ENCODE measurements at regions not wholly inside any gene's neighbourhood (a gene's known extent, or its start where the extent isn't known, plus 50 kb on each side); places are given as distances from the start of the nearest gene placed in this dataset.

DNA sequence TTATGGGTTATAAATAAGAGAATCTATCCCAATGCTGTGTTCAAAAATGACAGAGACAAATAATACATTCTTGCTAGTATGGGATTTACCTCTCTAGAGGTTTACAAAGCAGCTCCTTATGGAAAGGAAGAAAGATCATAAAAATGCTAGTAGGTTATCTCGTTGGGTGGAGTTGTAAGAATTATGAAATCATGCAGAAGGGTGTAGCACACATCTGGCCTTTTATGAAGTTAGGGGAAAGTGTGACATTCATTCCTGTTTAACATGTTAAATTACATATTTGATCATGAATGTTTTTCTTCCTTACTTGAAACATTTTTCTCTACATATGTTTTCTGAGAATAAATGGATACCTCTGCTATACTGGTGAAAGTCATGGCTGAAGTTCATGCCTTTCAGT, 414.2 kb downstream of the SH3GL2 start:
- H3K4me3 ChIP-seq (ENCODE audit: low read length), result no peak overlapping the region
- no peaks in the 10 kb centered on the region for H3K79me2 ChIP-seq (ENCODE audit: control insufficient read depth, low read length)
- H3K27ac ChIP-seq (ENCODE audit: low read depth, low read length), result no peak overlapping the region
- H4K20me1 ChIP-seq (ENCODE audit: control insufficient read depth, insufficient read depth, low read depth, low read length), result no peaks in the 10 kb centered on the region
- no peaks in the 10 kb centered on the region for H3F3A ChIP-seq (ENCODE audit: control insufficient read depth, insufficient read depth)
- H3K9me3 ChIP-seq (ENCODE audit: control insufficient read depth, insufficient read depth, low read length), result no peaks in the 10 kb centered on the region
- no peaks in the 10 kb centered on the region for H3K4me1 ChIP-seq (ENCODE audit: control insufficient read depth, low read length)
- H3K27me3 ChIP-seq (ENCODE audit: control insufficient read depth, low read length), result no peaks in the 10 kb centered on the region
- TF ChIP-seq CTCF (IDR thresholded peaks at IDR 0.05; ENCODE audit: low read depth, low read length, poor library complexity, severe bottlenecking) (no peak), EZH2phosphoT487 (IDR thresholded peaks at IDR 0.05; ENCODE audit: borderline replicate concordance, low read length) (no peak)
- no peak overlapping the region for H3K4me2 ChIP-seq (ENCODE audit: low read length)
- no peaks in the 10 kb centered on the region for H3K9me2 ChIP-seq (replicated peaks; ENCODE audit: control insufficient read depth, low read length)
- no peaks in the 10 kb centered on the region for H3K36me3 ChIP-seq (ENCODE audit: control insufficient read depth, low read length)

GRCh38 chr9:17994695-17995425, 416.0 kb downstream of the SH3GL2 start:
- no peak overlapping the region for H3K4me3 ChIP-seq (ENCODE audit: low read length)
- TF ChIP-seq EZH2phosphoT487 (IDR thresholded peaks at IDR 0.05; ENCODE audit: borderline replicate concordance, low read length) (no peak), CTCF (IDR thresholded peaks at IDR 0.05; ENCODE audit: low read depth, low read length, poor library complexity, severe bottlenecking) (no peak)

DNA sequence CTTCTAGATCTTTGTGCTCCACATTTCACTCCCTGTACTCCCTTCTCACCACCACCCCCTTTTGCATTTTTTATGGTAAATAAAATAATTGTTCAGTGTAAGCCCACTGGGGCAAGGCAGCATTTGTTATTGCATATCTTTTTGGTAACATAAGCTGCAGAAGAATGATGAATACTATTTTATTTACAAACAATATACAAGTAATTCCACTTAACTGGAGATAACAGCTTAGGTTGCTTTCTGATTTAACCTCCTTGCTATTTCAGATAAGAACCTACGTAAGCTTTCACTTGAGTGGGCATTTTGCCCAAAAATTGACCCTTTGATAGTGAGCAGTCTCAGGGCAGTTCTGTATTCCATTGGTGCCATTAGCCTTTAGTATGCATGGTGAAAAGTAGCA, 417.9 kb downstream of the SH3GL2 start:
- no peaks in the 10 kb centered on the region for H3K4me1 ChIP-seq (ENCODE audit: control insufficient read depth, low read length)
- H3K9me2 ChIP-seq (replicated peaks; ENCODE audit: control insufficient read depth, low read length), result no peaks in the 10 kb centered on the region
- no peaks in the 10 kb centered on the region for H3K79me2 ChIP-seq (ENCODE audit: control insufficient read depth, low read length)
- H3K27me3 ChIP-seq (ENCODE audit: control insufficient read depth, low read length), result no peaks in the 10 kb centered on the region
- TF ChIP-seq EZH2phosphoT487 (IDR thresholded peaks at IDR 0.05; ENCODE audit: borderline replicate concordance, low read length), result no peak
- no peak for TF ChIP-seq CTCF (IDR thresholded peaks at IDR 0.05; ENCODE audit: low read depth, low read length, poor library complexity, severe bottlenecking)
- H4K20me1 ChIP-seq (ENCODE audit: control insufficient read depth, insufficient read depth, low read depth, low read length), result no peaks in the 10 kb centered on the region
- no peaks in the 10 kb centered on the region for H3K36me3 ChIP-seq (ENCODE audit: control insufficient read depth, low read length)
- H3K4me2 ChIP-seq (ENCODE audit: low read length), result no peak overlapping the region
- no peaks in the 10 kb centered on the region for H3K9me3 ChIP-seq (ENCODE audit: control insufficient read depth, insufficient read depth, low read length)
- no peak overlapping the region for H3K4me3 ChIP-seq (ENCODE audit: low read length)
- H3K27ac ChIP-seq (ENCODE audit: low read depth, low read length), result no peak overlapping the region
- H3F3A ChIP-seq (ENCODE audit: control insufficient read depth, insufficient read depth), result no peaks in the 10 kb centered on the region

More at GRCh38 chr9:17994695-17995425, 416.0 kb downstream of the SH3GL2 start:
- Histone ChIP-seq H3F3A (ENCODE audit: control insufficient read depth, insufficient read depth) (no peaks in the 10 kb centered on the region), H3K4me1 (ENCODE audit: control insufficient read depth, low read length) (no peaks in the 10 kb centered on the region), H3K9me3 (ENCODE audit: control insufficient read depth, insufficient read depth, low read length) (no peaks in the 10 kb centered on the region), H3K79me2 (ENCODE audit: control insufficient read depth, low read length) (no peaks in the 10 kb centered on the region), H3K27me3 (ENCODE audit: control insufficient read depth, low read length) (no peaks in the 10 kb centered on the region), H4K20me1 (ENCODE audit: control insufficient read depth, insufficient read depth, low read depth, low read length) (no peaks in the 10 kb centered on the region), H3K36me3 (ENCODE audit: control insufficient read depth, low read length) (no peaks in the 10 kb centered on the region), H3K27ac (ENCODE audit: low read depth, low read length) (no peak overlapping the region), H3K9me2 (replicated peaks; ENCODE audit: control insufficient read depth, low read length) (no peaks in the 10 kb centered on the region), H3K4me2 (ENCODE audit: low read length) (no peak overlapping the region)

Data from DOHH2 (cell line).